ENCODE measurements at regions not wholly inside any gene's neighbourhood (a gene's known extent, or its start where the extent isn't known, plus 50 kb on each side); places are given as distances from the start of the nearest gene placed in this dataset.

- Histone ChIP-seq H3K36me3 (ENCODE audit: insufficient read depth, low read length) (no peaks in the 10 kb centered on the region), H3K4me3 (ENCODE audit: low read length in 2 of 2) (no peak overlapping the region), H3K9me3 (ENCODE audit: control insufficient read depth in 1 of 2, low read length in 2 of 2) (no peaks in the 10 kb centered on the region), H3K27me3 (ENCODE audit: insufficient read depth, low read length) (no peaks in the 10 kb centered on the region), H3K27ac (ENCODE audit: low read depth, low read length) (no peak overlapping the region), H3K4me1 (ENCODE audit: insufficient read depth, low read length) (no peaks in the 10 kb centered on the region)
- Mint-ChIP-seq H3K9me3 (peaks cover 0 to 9% (median 0%) of the 10 kb centered on the region in 8 donors), H3K27me3 (peaks cover 4 to 5% of the 10 kb centered on the region in 2 donors), H3K36me3 (no peaks in the 10 kb centered on the region), H3K27ac (no peak overlapping the region), H3K4me3 (no peak overlapping the region), H3K4me1 (no peaks in the 10 kb centered on the region)
- ChIA-PET CTCF (ENCODE audit: partially characterized antibody) (no interaction called here), POLR2A (ENCODE audit: partially characterized antibody) (no interaction called here)
- no peak for DNase-seq
- intact Hi-C loops (cut with micrococcal nuclease): no loop called here
These were observed 158.3 kb upstream of the C1orf21 start for GRCh38 chr1:184228558-184228957.

GRCh38 chr1:184237588-184237987 lies 149.2 kb upstream of the C1orf21 start:
- peaks cover 0 to 4% of the 10 kb centered on the region in 2 donors for H3K36me3 Mint-ChIP-seq
- ChIA-PET CTCF (ENCODE audit: partially characterized antibody) (interaction anchor here (1.0 kb wide), 1 partner anchor 15 kb away, joined by 3 read pairs; no protein-coding TSS in a partner anchor), POLR2A (ENCODE audit: partially characterized antibody) (no interaction called here)
- Histone ChIP-seq H3K4me1 (ENCODE audit: insufficient read depth, low read length) (no peaks in the 10 kb centered on the region), H3K27ac (ENCODE audit: low read depth, low read length) (no peak overlapping the region), H3K9me3 (ENCODE audit: control insufficient read depth in 1 of 2, low read length in 2 of 2) (no peaks in the 10 kb centered on the region), H3K27me3 (ENCODE audit: insufficient read depth, low read length) (no peaks in the 10 kb centered on the region), H3K36me3 (ENCODE audit: insufficient read depth, low read length) (no peaks in the 10 kb centered on the region), H3K4me3 (ENCODE audit: low read length in 2 of 2) (no peak overlapping the region)
- no peaks in the 10 kb centered on the region for H3K4me1 Mint-ChIP-seq
- H3K27ac Mint-ChIP-seq: no peak overlapping the region
- no peak for DNase-seq
- H3K27me3 Mint-ChIP-seq: peaks cover 16 to 19% of the 10 kb centered on the region in 2 donors
- H3K9me3 Mint-ChIP-seq: peaks cover 0 to 9% (median 4%) of the 10 kb centered on the region in 8 donors
- intact Hi-C loops (cut with micrococcal nuclease): no loop called here
- no peak overlapping the region for H3K4me3 Mint-ChIP-seq

DNA sequence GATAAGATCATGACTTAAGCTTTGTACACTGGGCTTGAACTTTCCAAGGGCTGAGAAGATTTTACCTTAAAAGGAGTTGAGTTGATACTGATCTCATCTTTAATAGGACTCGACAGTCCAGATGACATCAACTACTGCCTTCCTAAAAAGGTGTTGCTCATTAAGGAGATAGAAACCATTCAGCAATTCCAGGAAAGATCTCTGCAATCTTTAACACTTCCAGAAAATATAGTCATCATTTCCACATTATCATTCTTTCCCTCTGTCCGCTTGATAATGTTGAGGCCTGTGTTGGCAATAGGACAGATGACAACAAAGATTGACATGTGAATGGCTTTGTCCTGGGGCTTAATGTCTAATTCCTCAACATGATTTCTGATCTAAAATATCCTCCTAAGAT lies 145.4 kb upstream of the C1orf21 start:
- H3K27me3 Mint-ChIP-seq: peaks cover 15 to 18% of the 10 kb centered on the region in 2 donors
- no peak overlapping the region for H3K4me3 Mint-ChIP-seq
- H3K27ac Mint-ChIP-seq: no peak overlapping the region
- no peaks in the 10 kb centered on the region for H3K4me1 Mint-ChIP-seq
- CTCF ChIA-PET (ENCODE audit: partially characterized antibody): no interaction called here
- intact Hi-C loops (cut with micrococcal nuclease): no loop called here
- no peaks in the 10 kb centered on the region for H3K9me3 ChIP-seq (ENCODE audit: control insufficient read depth in 1 of 2, low read length in 2 of 2)
- H3K4me3 ChIP-seq (ENCODE audit: low read length in 2 of 2): no peak overlapping the region
- H3K4me1 ChIP-seq (ENCODE audit: insufficient read depth, low read length): no peaks in the 10 kb centered on the region
- no peaks in the 10 kb centered on the region for H3K36me3 Mint-ChIP-seq
- peaks cover 0 to 3% (median 0%) of the 10 kb centered on the region in 8 donors for H3K9me3 Mint-ChIP-seq
- no peak overlapping the region for H3K27ac ChIP-seq (ENCODE audit: low read depth, low read length)
- POLR2A ChIA-PET (ENCODE audit: partially characterized antibody): no interaction called here
- no peak for DNase-seq
- H3K36me3 ChIP-seq (ENCODE audit: insufficient read depth, low read length): no peaks in the 10 kb centered on the region
- H3K27me3 ChIP-seq (ENCODE audit: insufficient read depth, low read length): no peaks in the 10 kb centered on the region

GRCh38 chr1:184242507-184242943 lies 144.3 kb upstream of the C1orf21 start:
- no peak overlapping the region for H3K27ac ChIP-seq (ENCODE audit: low read depth, low read length)
- POLR2A ChIA-PET (ENCODE audit: partially characterized antibody): no interaction called here
- no peaks in the 10 kb centered on the region for H3K27me3 ChIP-seq (ENCODE audit: insufficient read depth, low read length)
- Mint-ChIP-seq H3K4me3 (no peak overlapping the region), H3K27me3 (peaks cover 10 to 18% of the 10 kb centered on the region in 2 donors), H3K4me1 (no peaks in the 10 kb centered on the region), H3K27ac (no peak overlapping the region), H3K9me3 (peaks cover 0 to 2% (median 0%) of the 10 kb centered on the region in 8 donors), H3K36me3 (no peaks in the 10 kb centered on the region)
- H3K4me1 ChIP-seq (ENCODE audit: insufficient read depth, low read length): no peaks in the 10 kb centered on the region
- intact Hi-C loops (cut with micrococcal nuclease): no loop called here
- no peak for DNase-seq
- H3K4me3 ChIP-seq (ENCODE audit: low read length in 2 of 2): no peak overlapping the region
- no peaks in the 10 kb centered on the region for H3K36me3 ChIP-seq (ENCODE audit: insufficient read depth, low read length)
- CTCF ChIA-PET (ENCODE audit: partially characterized antibody): no interaction called here
- H3K9me3 ChIP-seq (ENCODE audit: control insufficient read depth in 1 of 2, low read length in 2 of 2): no peaks in the 10 kb centered on the region

- Mint-ChIP-seq H3K36me3 (no peaks in the 10 kb centered on the region), H3K27ac (no peak overlapping the region), H3K9me3 (peaks cover 0 to 2% (median 0%) of the 10 kb centered on the region in 8 donors), H3K4me3 (no peak overlapping the region), H3K27me3 (peaks cover 14 to 20% of the 10 kb centered on the region in 2 donors), H3K4me1 (no peaks in the 10 kb centered on the region)
- ChIA-PET POLR2A (ENCODE audit: partially characterized antibody) (no interaction called here), CTCF (ENCODE audit: partially characterized antibody) (no interaction called here)
- no peaks in the 10 kb centered on the region for H3K9me3 ChIP-seq (ENCODE audit: control insufficient read depth in 1 of 2, low read length in 2 of 2)
- no peak for DNase-seq
- H3K27ac ChIP-seq (ENCODE audit: low read depth, low read length): no peak overlapping the region
- no peak overlapping the region for H3K4me3 ChIP-seq (ENCODE audit: low read length in 2 of 2)
- no peaks in the 10 kb centered on the region for H3K27me3 ChIP-seq (ENCODE audit: insufficient read depth, low read length)
- intact Hi-C loops (cut with micrococcal nuclease): no loop called here
- H3K36me3 ChIP-seq (ENCODE audit: insufficient read depth, low read length): no peaks in the 10 kb centered on the region
- no peaks in the 10 kb centered on the region for H3K4me1 ChIP-seq (ENCODE audit: insufficient read depth, low read length)
These were observed 141.9 kb upstream of the C1orf21 start for GRCh38 chr1:184244962-184245361.

GRCh38 chr1:184247671-184248070 lies 139.2 kb upstream of the C1orf21 start:
- Mint-ChIP-seq H3K4me3 (no peak overlapping the region), H3K9me3 (peaks cover 0 to 2% (median 0%) of the 10 kb centered on the region in 8 donors), H3K4me1 (no peaks in the 10 kb centered on the region), H3K27ac (no peak overlapping the region), H3K36me3 (no peaks in the 10 kb centered on the region), H3K27me3 (peaks cover 11 to 16% of the 10 kb centered on the region in 2 donors)
- no peaks in the 10 kb centered on the region for H3K9me3 ChIP-seq (ENCODE audit: control insufficient read depth in 1 of 2, low read length in 2 of 2)
- POLR2A ChIA-PET (ENCODE audit: partially characterized antibody): no interaction called here
- CTCF ChIA-PET (ENCODE audit: partially characterized antibody): no interaction called here
- H3K36me3 ChIP-seq (ENCODE audit: insufficient read depth, low read length): no peaks in the 10 kb centered on the region
- intact Hi-C loops (cut with micrococcal nuclease): no loop called here
- H3K27me3 ChIP-seq (ENCODE audit: insufficient read depth, low read length): no peaks in the 10 kb centered on the region
- no peak overlapping the region for H3K4me3 ChIP-seq (ENCODE audit: low read length in 2 of 2)
- no peak overlapping the region for H3K27ac ChIP-seq (ENCODE audit: low read depth, low read length)
- no peak for DNase-seq
- no peaks in the 10 kb centered on the region for H3K4me1 ChIP-seq (ENCODE audit: insufficient read depth, low read length)

DNA sequence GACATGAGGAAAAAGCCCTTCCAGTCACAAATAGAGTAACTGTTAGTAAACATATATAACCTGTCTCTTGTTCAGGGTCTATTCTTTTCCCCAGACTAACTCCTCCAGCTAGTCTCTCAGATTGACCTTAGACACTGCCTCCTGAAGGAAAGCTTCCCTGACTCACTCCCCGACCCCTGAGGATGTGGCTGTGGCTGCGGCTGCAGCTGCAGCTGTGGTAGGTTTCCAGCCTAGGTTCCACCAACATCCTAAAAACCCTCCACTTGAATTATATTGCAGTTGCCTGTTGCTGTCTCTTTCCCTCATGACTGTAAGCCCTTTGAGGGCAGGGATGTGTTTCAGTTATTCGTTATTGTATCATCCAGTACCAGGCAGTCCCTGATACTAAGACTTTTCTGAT lies 132.9 kb upstream of the C1orf21 start:
- Mint-ChIP-seq H3K27ac (no peak overlapping the region), H3K4me1 (no peaks in the 10 kb centered on the region), H3K9me3 (peaks cover 0 to 1% (median 0%) of the 10 kb centered on the region in 8 donors), H3K36me3 (no peaks in the 10 kb centered on the region), H3K27me3 (peaks cover 6 to 16% of the 10 kb centered on the region in 2 donors), H3K4me3 (no peak overlapping the region)
- ChIA-PET CTCF (ENCODE audit: partially characterized antibody) (no interaction called here), POLR2A (ENCODE audit: partially characterized antibody) (no interaction called here)
- Histone ChIP-seq H3K27me3 (ENCODE audit: insufficient read depth, low read length) (no peaks in the 10 kb centered on the region), H3K27ac (ENCODE audit: low read depth, low read length) (no peak overlapping the region), H3K4me3 (ENCODE audit: low read length in 2 of 2) (no peak overlapping the region), H3K9me3 (ENCODE audit: control insufficient read depth in 1 of 2, low read length in 2 of 2) (no peaks in the 10 kb centered on the region), H3K36me3 (ENCODE audit: insufficient read depth, low read length) (no peaks in the 10 kb centered on the region), H3K4me1 (ENCODE audit: insufficient read depth, low read length) (no peaks in the 10 kb centered on the region)
- intact Hi-C loops (cut with micrococcal nuclease): no loop called here
- no peak for DNase-seq

- H3K4me3 ChIP-seq (ENCODE audit: low read length in 2 of 2): no peak overlapping the region
- Mint-ChIP-seq H3K4me1 (no peaks in the 10 kb centered on the region), H3K27ac (peak overlapping the region in 1 of 7 donors; percentile 9), H3K4me3 (no peak overlapping the region), H3K9me3 (peaks cover 0 to 1% (median 0%) of the 10 kb centered on the region in 8 donors), H3K27me3 (peaks cover 3 to 21% of the 10 kb centered on the region in 2 donors), H3K36me3 (no peaks in the 10 kb centered on the region)
- no peaks in the 10 kb centered on the region for H3K27me3 ChIP-seq (ENCODE audit: insufficient read depth, low read length)
- POLR2A ChIA-PET (ENCODE audit: partially characterized antibody): no interaction called here
- H3K4me1 ChIP-seq (ENCODE audit: insufficient read depth, low read length): no peaks in the 10 kb centered on the region
- intact Hi-C loops (cut with micrococcal nuclease): no loop called here
- CTCF ChIA-PET (ENCODE audit: partially characterized antibody): no interaction called here
- no peak for DNase-seq
- H3K9me3 ChIP-seq (ENCODE audit: control insufficient read depth in 1 of 2, low read length in 2 of 2): no peaks in the 10 kb centered on the region
- H3K36me3 ChIP-seq (ENCODE audit: insufficient read depth, low read length): no peaks in the 10 kb centered on the region
- no peak overlapping the region for H3K27ac ChIP-seq (ENCODE audit: low read depth, low read length)
These were observed 132.0 kb upstream of the C1orf21 start for GRCh38 chr1:184254849-184255248.
